Gastrocnemius medialis (tissue), 4 donors: ENCODE measurements at regions not wholly inside any gene's neighbourhood (a gene's known extent, or its start where the extent isn't known, plus 50 kb on each side); places are given as distances from the start of the nearest gene placed in this dataset.

Experiments
- CTCF ChIP-seq, 5 experiments: fragments of 450-650 bp in 3 of 5; fragments of 200-600 bp in 2 of 5; sonication (generic) in 2 of 5; IDR thresholded peaks in 4 of 5; conservative IDR thresholded peaks in 1 of 5; 1 replicate in 4 of 5; 2 replicates in 1 of 5; pipeline ENCODE4 v1.5.1; 2016 to 2019; ENCODE audit warnings: antibody characterized with exemption in 5 of 5, mild to moderate bottlenecking in 3 of 5, moderate library complexity in 3 of 5
- POLR2A ChIP-seq, 2 donors: fragments of 450-650 bp; IDR thresholded peaks; one replicate each; pipeline ENCODE4 v1.6.1; 2017; ENCODE audit warnings: antibody characterized with exemption in 2 of 2, mild to moderate bottlenecking in 2 of 2, moderate library complexity in 2 of 2

DNA sequence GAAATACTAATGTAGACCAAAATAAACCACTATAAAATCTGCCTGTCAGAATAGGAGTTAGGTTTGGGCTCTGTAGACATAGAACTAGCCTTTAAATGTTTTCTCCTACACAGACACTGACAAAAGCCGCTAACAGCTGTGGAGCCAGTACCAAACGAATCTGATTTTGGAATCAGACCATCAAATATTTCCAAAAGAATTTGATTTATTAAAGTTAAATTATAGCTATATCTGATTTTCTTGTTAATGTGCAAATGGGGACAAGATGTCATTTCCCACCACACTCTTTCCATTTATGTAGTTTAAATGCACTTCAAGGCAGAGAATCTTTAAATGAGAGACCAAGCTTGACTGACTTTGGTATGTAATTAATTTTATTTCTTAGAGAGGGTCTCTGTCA lies 343.4 kb upstream of the FIGN start:
- no peak for TF ChIP-seq CTCF (IDR thresholded peaks at IDR 0.05 in 4 of 5, conservative IDR thresholded peaks at IDR 0.05 in 1 of 5)
- TF ChIP-seq POLR2A (IDR thresholded peaks at IDR 0.05), result no peak
